HepG2 (cell line): ENCODE measurements at regions not wholly inside any gene's neighbourhood (a gene's known extent, or its start where the extent isn't known, plus 50 kb on each side); places are given as distances from the start of the nearest gene placed in this dataset.
"Not testable (repeated sequence)": the region's sequence is repeated elsewhere in the genome, so short reads cannot be mapped to it uniquely, and the experiment has no call there.

Experiments used
- ATAC-seq: fragments of 200-7000 bp; cut with Tn5 transposase; 3 replicates; pipeline ENCODE4 v1.9.1; 2020; ENCODE audit warnings: mild to moderate bottlenecking, moderate library complexity
- BruUV-seq: library from RNA; stranded (reverse); fragments of 400-500 nt; replicated peaks from 2 replicates; lab custom pipeline; 2021; lab: Mats Ljungman, UMichigan
- CTCF ChIA-PET: fragments of 300-600 bp; formaldehyde crosslinking; extraction: SDS; loops from one replicate; lab custom pipeline; 2021; ENCODE audit warnings: low total read pairs, inconsistent platforms, low intra/inter-chr PET ratio; lab: Yijun Ruan, JAX
- POLR2A ChIA-PET: fragments of 350-600 bp; sonication (Branson Sonifier 250); formaldehyde crosslinking; loops from one replicate; lab custom pipeline; 2020; ENCODE audit warnings: antibody characterized with exemption, inconsistent platforms; lab: Yijun Ruan, JAX
- DNase-seq: peaks from one replicate; pipeline ENCODE4 v3.0.0-alpha.2; 2015; ENCODE audit warnings: low spot score
- FAIRE-seq: peaks from 3 replicates; lab custom pipeline; 2011; peaks lifted over from hg19 to GRCh38; lab: Jason Lieb, UNC
- H2AFZ ChIP-seq: one replicate; pipeline ENCODE4 v1.6.1; 2011; ENCODE audit warnings: low read length, inconsistent platforms
- H3K27ac ChIP-seq: fragments of 300-600 bp; 3 replicates; pipeline ENCODE4 v1.8.0; 2011; ENCODE audit warnings: mixed run types, mild to moderate bottlenecking, mixed read lengths, low read length, inconsistent platforms; ENCODE audit not compliant: insufficient read depth; ENCODE audit errors: extremely low read length
- H3K27me3 ChIP-seq, 2 experiments: fragments of 200-600 bp in 1 of 2; 2 replicates in 1 of 2; 3 replicates in 1 of 2; pipeline versions ENCODE4 v1.6.0 to v1.8.0; 2011; ENCODE audit warnings: low read length in 2 of 2, mild to moderate bottlenecking in 2 of 2, moderate library complexity in 2 of 2, inconsistent platforms in 1 of 2; ENCODE audit not compliant: insufficient read depth in 2 of 2, control insufficient read depth in 1 of 2
- H3K36me3 ChIP-seq, 2 experiments: fragments of 200-600 bp in 1 of 2; replicated peaks in 1 of 2; 2 replicates in 1 of 2; 3 replicates in 1 of 2; pipeline versions ENCODE4 v1.5.1 to v1.8.0; 2011; ENCODE audit warnings: low read length in 2 of 2, inconsistent platforms in 1 of 2; ENCODE audit not compliant: insufficient read depth in 2 of 2, control insufficient read depth in 1 of 2
- H3K4me1 ChIP-seq: 2 replicates; pipeline ENCODE4 v1.5.1; 2012; ENCODE audit warnings: low read length, inconsistent platforms; ENCODE audit not compliant: insufficient read depth
- H3K4me2 ChIP-seq: 2 replicates; pipeline ENCODE4 v1.6.0; 2011; ENCODE audit warnings: low read depth, low read length, inconsistent platforms
- H3K4me3 ChIP-seq, 3 experiments: fragments of 200-600 bp in 1 of 3; sonication (generic), shearing (Covaris generic) in 1 of 3; replicated peaks in 1 of 3; 2 replicates each; pipeline ENCODE4 v1.5.1; 2011 to 2016; ENCODE audit warnings: low read length in 3 of 3, inconsistent platforms in 2 of 3, low read depth in 2 of 3, mild to moderate bottlenecking in 2 of 3, control low read depth in 1 of 3, mixed read lengths in 1 of 3; ENCODE audit not compliant: insufficient read depth in 1 of 3
- H3K79me2 ChIP-seq: one replicate; pipeline ENCODE4 v1.6.1; 2011; ENCODE audit warnings: low read length, inconsistent platforms; ENCODE audit not compliant: insufficient read depth
- H3K9ac ChIP-seq: 2 replicates; pipeline ENCODE4 v1.6.0; 2011; ENCODE audit warnings: mild to moderate bottlenecking, low read depth, low read length, inconsistent platforms; ENCODE audit not compliant: insufficient read depth
- H3K9me3 ChIP-seq: 2 replicates; pipeline ENCODE4 v1.5.1; 2012; ENCODE audit warnings: mild to moderate bottlenecking, low read length
- H4K20me1 ChIP-seq: 2 replicates; pipeline ENCODE4 v1.6.0; 2011; ENCODE audit warnings: inconsistent platforms, mild to moderate bottlenecking, low read length, moderate library complexity; ENCODE audit not compliant: insufficient read depth
- WGBS: methylation state at CpG from one replicate; pipeline ENCODE4 v1.1.6; 2017; ENCODE audit warnings: low lambda C conversion rate; 5-methylcytosine and 5-hydroxymethylcytosine counted together
- in situ Hi-C: cut with HindIII; loops from 2 replicates; pipeline ENCODE4 v1.10.0; 2017; ENCODE audit warnings: low pct_unique_long_range_greater_than_20kb; ENCODE audit not compliant: extremely low pct_ligation_motif_present
- intact Hi-C: fragments of 100-400 bp; cut with micrococcal nuclease; formaldehyde crosslinking; loops from one replicate; pipeline ENCODE4 v1.10.0; 2022; ENCODE audit not compliant: unreplicated experiment

DNA sequence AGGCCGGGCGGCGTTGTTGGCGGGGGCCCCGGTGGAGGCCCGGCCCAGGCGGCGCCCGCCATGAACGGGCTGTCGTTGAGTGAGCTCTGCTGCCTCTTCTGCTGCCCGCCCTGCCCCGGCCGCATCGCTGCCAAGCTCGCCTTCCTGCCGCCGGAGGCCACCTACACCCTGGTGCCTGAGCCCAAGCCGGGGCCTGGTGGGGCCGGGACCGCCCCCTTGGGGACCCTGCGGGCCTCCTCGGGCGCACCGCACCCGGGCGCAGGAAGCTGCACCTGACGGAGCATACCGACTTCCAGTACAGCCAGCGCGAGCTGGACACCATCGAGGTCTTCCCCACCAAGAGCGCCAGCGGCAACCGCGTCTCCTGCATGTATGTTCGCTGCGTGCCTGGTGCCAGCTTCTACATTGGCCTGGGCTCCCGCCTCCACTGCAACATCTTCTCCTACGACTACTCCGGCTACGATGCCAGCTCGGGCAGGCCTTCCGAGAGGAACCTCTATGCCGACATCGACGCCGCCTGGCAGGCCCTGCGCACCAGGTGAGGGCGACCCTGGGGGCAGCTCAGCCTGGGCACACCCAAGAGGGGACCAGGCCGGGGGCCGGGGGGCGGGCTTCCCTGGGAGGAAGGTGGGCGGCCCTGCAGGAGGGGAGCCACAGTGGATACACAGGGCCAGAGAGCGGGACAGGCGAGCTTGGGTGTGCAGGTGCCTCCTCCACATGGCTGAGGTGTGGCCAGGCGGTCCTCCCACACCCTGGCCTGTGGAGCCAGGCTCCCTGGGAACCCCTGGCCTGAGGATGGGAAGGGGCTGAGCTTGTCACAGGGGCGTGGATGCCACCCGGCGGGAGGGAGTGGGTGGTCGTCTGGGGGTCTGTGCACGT is 201.6 kb downstream of the USP22 start:
- H3K9me3 ChIP-seq, FAIRE-seq, ATAC-seq, H3K27me3 ChIP-seq, H3K36me3 ChIP-seq, DNase-seq, CTCF ChIA-PET, BruUV-seq, intact Hi-C loops, H3K79me2 ChIP-seq, H4K20me1 ChIP-seq, H2AFZ ChIP-seq, H3K9ac ChIP-seq, H3K4me3 ChIP-seq, H3K4me2 ChIP-seq, H3K27ac ChIP-seq, in situ Hi-C loops, POLR2A ChIA-PET, H3K4me1 ChIP-seq: not testable (repeated sequence)
- 92% methylated on average over 14 of the region's 62 CpGs for WGBS

DNA sequence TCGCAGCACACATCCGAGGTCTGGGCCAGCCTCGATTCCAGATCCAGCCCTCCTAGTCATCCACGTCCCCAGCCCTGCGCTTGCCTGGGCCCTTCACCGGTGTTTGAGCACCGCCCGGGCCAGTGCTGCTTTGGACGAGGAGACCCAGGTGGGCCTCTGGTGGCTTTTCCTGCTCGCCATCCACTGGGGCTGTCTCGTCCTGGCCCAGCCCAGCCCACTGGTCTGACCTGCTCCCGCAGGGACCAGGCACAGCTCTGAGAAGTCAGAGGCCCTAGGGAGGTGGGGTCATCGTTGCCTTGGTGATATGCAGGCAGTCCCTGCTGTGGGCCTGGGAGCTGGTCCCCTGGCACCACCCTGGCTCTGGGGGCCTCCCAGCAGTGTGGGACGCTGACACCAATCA is 200.8 kb downstream of the USP22 start:
- in situ Hi-C loops, H3K27me3 ChIP-seq, H3K79me2 ChIP-seq, POLR2A ChIA-PET, H4K20me1 ChIP-seq, H3K4me1 ChIP-seq, H3K9me3 ChIP-seq, intact Hi-C loops, H3K4me3 ChIP-seq, CTCF ChIA-PET, FAIRE-seq, ATAC-seq, DNase-seq, H3K4me2 ChIP-seq, H3K27ac ChIP-seq, H2AFZ ChIP-seq, H3K36me3 ChIP-seq, H3K9ac ChIP-seq, BruUV-seq: not testable (repeated sequence)
- 50% methylated on average over 2 of the region's 14 CpGs for WGBS

DNA sequence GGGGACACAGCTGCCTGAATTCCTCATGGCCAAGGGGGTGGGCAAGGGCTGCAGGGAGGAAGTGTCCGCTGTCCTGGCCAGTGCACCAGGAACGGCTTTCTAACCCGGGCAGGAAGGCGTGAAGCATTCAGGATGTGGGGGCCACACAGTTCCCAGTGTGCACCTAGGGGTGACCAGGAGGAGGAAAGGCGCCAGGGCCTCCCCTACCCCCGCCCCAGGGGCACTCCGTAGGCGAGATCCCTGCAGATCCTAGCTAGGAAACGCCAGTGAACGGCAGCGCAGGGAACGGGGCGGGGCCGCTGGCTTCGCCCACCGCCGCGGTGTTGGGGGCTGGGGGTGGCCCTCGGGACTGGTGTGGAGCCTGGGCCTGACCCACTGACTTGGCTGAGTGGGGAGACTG is 199.6 kb downstream of the USP22 start:
- H3K36me3 ChIP-seq, DNase-seq, H3K27ac ChIP-seq, H3K79me2 ChIP-seq, POLR2A ChIA-PET, H2AFZ ChIP-seq, H3K4me1 ChIP-seq, intact Hi-C loops, BruUV-seq, ATAC-seq, H3K9ac ChIP-seq, in situ Hi-C loops, H4K20me1 ChIP-seq, H3K4me2 ChIP-seq, H3K9me3 ChIP-seq, FAIRE-seq, H3K4me3 ChIP-seq, H3K27me3 ChIP-seq, CTCF ChIA-PET: not testable (repeated sequence)
- WGBS = 63% methylated on average over 6 of the region's 19 CpGs

- FAIRE-seq = not testable (repeated sequence)
These were observed 198.8 kb downstream of the USP22 start for GRCh38 chr17:20843799-20844553.

More at GRCh38 chr17:20843799-20844553, 198.8 kb downstream of the USP22 start:
- H3K36me3 ChIP-seq, H3K4me3 ChIP-seq, H3K27me3 ChIP-seq, H4K20me1 ChIP-seq, H3K79me2 ChIP-seq, H3K27ac ChIP-seq, POLR2A ChIA-PET, H3K9me3 ChIP-seq, H3K4me2 ChIP-seq, DNase-seq, H3K9ac ChIP-seq, H2AFZ ChIP-seq, BruUV-seq, H3K4me1 ChIP-seq, intact Hi-C loops, ATAC-seq, in situ Hi-C loops, CTCF ChIA-PET: not testable (repeated sequence)
- 67% methylated on average over 18 of the region's 74 CpGs for WGBS
